ENCODE measurements at regions not wholly inside any gene's neighbourhood (a gene's known extent, or its start where the extent isn't known, plus 50 kb on each side); places are given as distances from the start of the nearest gene placed in this dataset.

- TF ChIP-seq CTCF (IDR thresholded peaks at IDR 0.05; ENCODE audit: insufficient read depth, low read length) = no peak
- no peak for TF ChIP-seq REST (IDR thresholded peaks at IDR 0.05; ENCODE audit: insufficient replicate concordance, low read depth)
- no peak for TF ChIP-seq GABPA (IDR thresholded peaks at IDR 0.05; ENCODE audit: low read depth)
Observed at GRCh38 chr4:65918872-65919271, 248.6 kb upstream of the EPHA5 start.

All from HL-60 (cell line).